Ectodermal cell (in vitro differentiated cells): ENCODE measurements at regions not wholly inside any gene's neighbourhood (a gene's known extent, or its start where the extent isn't known, plus 50 kb on each side); places are given as distances from the start of the nearest gene placed in this dataset.

Experiments
- H3K27ac ChIP-seq: 2 replicates; pipeline ENCODE4 v1.7.0; 2013; ENCODE audit warnings: mild to moderate bottlenecking, low read depth, low read length; ENCODE audit not compliant: insufficient read depth, poor library complexity, severe bottlenecking
- H3K27me3 ChIP-seq: 2 replicates; pipeline ENCODE4 v1.7.0; 2013; ENCODE audit warnings: mild to moderate bottlenecking, low read length; ENCODE audit not compliant: insufficient read depth, control insufficient read depth, poor library complexity, severe bottlenecking
- H3K36me3 ChIP-seq: one replicate; pipeline ENCODE4 v1.7.0; 2013; ENCODE audit warnings: low read length; ENCODE audit not compliant: control insufficient read depth, insufficient read depth
- H3K4me1 ChIP-seq: one replicate; pipeline ENCODE4 v1.7.0; 2013; ENCODE audit warnings: low read length; ENCODE audit not compliant: control insufficient read depth, insufficient read depth
- H3K4me3 ChIP-seq: 2 replicates; pipeline ENCODE4 v1.7.0; 2013; ENCODE audit warnings: low read depth, low read length, control low read depth; ENCODE audit not compliant: insufficient read depth
- H3K9me3 ChIP-seq: 2 replicates; pipeline ENCODE4 v1.7.0; 2013; ENCODE audit warnings: mild to moderate bottlenecking, low read length, moderate library complexity; ENCODE audit not compliant: control insufficient read depth
- whole genome bisulfite sequencing, 2 experiments: methylation state at CpG; one replicate each; pipeline ENCODE4 v1.1.7; 2013; ENCODE audit warnings: missing lambda C conversion rate in 2 of 2; 5-methylcytosine and 5-hydroxymethylcytosine counted together

- Histone ChIP-seq H3K36me3 (no peaks in the 10 kb centered on the region), H3K9me3 (no peaks in the 10 kb centered on the region), H3K4me1 (no peaks in the 10 kb centered on the region), H3K4me3 (no peak overlapping the region), H3K27me3 (no peaks in the 10 kb centered on the region), H3K27ac (no peak overlapping the region)
- WGBS, 2 experiments, result 92 to 100% methylated on average over 2 of the region's 2 CpGs
These were observed 1089.8 kb upstream of the CADM2 start for GRCh38 chr3:83868909-83869567.

- Histone ChIP-seq H3K4me3 (no peak overlapping the region), H3K4me1 (no peaks in the 10 kb centered on the region), H3K9me3 (no peaks in the 10 kb centered on the region), H3K27me3 (no peaks in the 10 kb centered on the region), H3K36me3 (no peaks in the 10 kb centered on the region), H3K27ac (no peak overlapping the region)
- WGBS, 2 experiments, result 75 to 83% methylated on average over 2 of the region's 2 CpGs
These were observed 1085.2 kb upstream of the CADM2 start for GRCh38 chr3:83873550-83873949.

GRCh38 chr3:83877910-83878309 lies 1080.9 kb upstream of the CADM2 start:
- H3K4me3 ChIP-seq, result no peak overlapping the region
- 82 to 85% methylated on average over 2 to 3 of the region's 3 CpGs for WGBS, 2 experiments
- no peaks in the 10 kb centered on the region for H3K36me3 ChIP-seq
- H3K27me3 ChIP-seq, result no peaks in the 10 kb centered on the region
- no peak overlapping the region for H3K27ac ChIP-seq
- H3K9me3 ChIP-seq, result no peaks in the 10 kb centered on the region
- H3K4me1 ChIP-seq, result no peaks in the 10 kb centered on the region

- Histone ChIP-seq H3K27me3 (no peaks in the 10 kb centered on the region), H3K4me3 (no peak overlapping the region), H3K36me3 (no peaks in the 10 kb centered on the region), H3K9me3 (no peaks in the 10 kb centered on the region), H3K4me1 (no peaks in the 10 kb centered on the region), H3K27ac (no peak overlapping the region)
- 94 to 96% methylated on average over 2 of the region's 2 CpGs for WGBS, 2 experiments
These were observed 1076.1 kb upstream of the CADM2 start for GRCh38 chr3:83882701-83883100.

GRCh38 chr3:83890039-83890762 lies 1068.6 kb upstream of the CADM2 start:
- no peaks in the 10 kb centered on the region for H3K27me3 ChIP-seq
- no peaks in the 10 kb centered on the region for H3K36me3 ChIP-seq
- H3K4me1 ChIP-seq, result no peaks in the 10 kb centered on the region
- no peaks in the 10 kb centered on the region for H3K9me3 ChIP-seq
- no peak overlapping the region for H3K27ac ChIP-seq
- no peak overlapping the region for H3K4me3 ChIP-seq
- WGBS, 2 experiments, result 100% methylated on average over 1 of the region's 1 CpG; no CpG with 5 or more reads in 1 of the 2 experiments

- H3K4me1 ChIP-seq, result no peaks in the 10 kb centered on the region
- H3K27ac ChIP-seq, result no peak overlapping the region
- no peak overlapping the region for H3K4me3 ChIP-seq
- H3K36me3 ChIP-seq, result no peaks in the 10 kb centered on the region
- no peaks in the 10 kb centered on the region for H3K27me3 ChIP-seq
- 79 to 92% methylated on average over 2 of the region's 2 CpGs for WGBS, 2 experiments
- no peaks in the 10 kb centered on the region for H3K9me3 ChIP-seq
These were observed 1068.0 kb upstream of the CADM2 start for GRCh38 chr3:83890763-83891135.

- H3K4me1 ChIP-seq, result no peaks in the 10 kb centered on the region
- H3K27me3 ChIP-seq, result no peaks in the 10 kb centered on the region
- H3K27ac ChIP-seq, result no peak overlapping the region
- H3K36me3 ChIP-seq, result no peaks in the 10 kb centered on the region
- no peak overlapping the region for H3K4me3 ChIP-seq
- no peaks in the 10 kb centered on the region for H3K9me3 ChIP-seq
- WGBS, 2 experiments, result 86 to 91% methylated on average over 2 of the region's 2 CpGs
These were observed 1064.6 kb upstream of the CADM2 start for GRCh38 chr3:83894223-83894622.

GRCh38 chr3:83895892-83896291 lies 1062.9 kb upstream of the CADM2 start:
- WGBS, 2 experiments, result 36 to 62% methylated on average over 1 of the region's 1 CpG
- H3K4me3 ChIP-seq, result no peak overlapping the region

GRCh38 chr3:83902787-83903533 lies 1055.8 kb upstream of the CADM2 start:
- no peak overlapping the region for H3K27ac ChIP-seq
- no peaks in the 10 kb centered on the region for H3K36me3 ChIP-seq
- WGBS, 2 experiments, result 95% methylated on average over 3 of the region's 5 CpGs
- H3K27me3 ChIP-seq, result no peaks in the 10 kb centered on the region
- no peak overlapping the region for H3K4me3 ChIP-seq
- H3K4me1 ChIP-seq, result no peaks in the 10 kb centered on the region
- no peaks in the 10 kb centered on the region for H3K9me3 ChIP-seq

More at GRCh38 chr3:83895892-83896291, 1062.9 kb upstream of the CADM2 start:
- H3K9me3 ChIP-seq, result no peaks in the 10 kb centered on the region
- no peaks in the 10 kb centered on the region for H3K4me1 ChIP-seq
- H3K36me3 ChIP-seq, result no peaks in the 10 kb centered on the region
- no peaks in the 10 kb centered on the region for H3K27me3 ChIP-seq
- H3K27ac ChIP-seq, result no peak overlapping the region

GRCh38 chr3:83913381-83913780 lies 1045.4 kb upstream of the CADM2 start:
- no peaks in the 10 kb centered on the region for H3K9me3 ChIP-seq
- no peaks in the 10 kb centered on the region for H3K36me3 ChIP-seq
- no peaks in the 10 kb centered on the region for H3K27me3 ChIP-seq
- WGBS, 2 experiments, result 43 to 58% methylated on average over 1 of the region's 4 CpGs
- no peak overlapping the region for H3K27ac ChIP-seq
- H3K4me3 ChIP-seq, result no peak overlapping the region
- no peaks in the 10 kb centered on the region for H3K4me1 ChIP-seq
